ENCODE measurements at regions not wholly inside any gene's neighbourhood (a gene's known extent, or its start where the extent isn't known, plus 50 kb on each side); places are given as distances from the start of the nearest gene placed in this dataset.

DNA sequence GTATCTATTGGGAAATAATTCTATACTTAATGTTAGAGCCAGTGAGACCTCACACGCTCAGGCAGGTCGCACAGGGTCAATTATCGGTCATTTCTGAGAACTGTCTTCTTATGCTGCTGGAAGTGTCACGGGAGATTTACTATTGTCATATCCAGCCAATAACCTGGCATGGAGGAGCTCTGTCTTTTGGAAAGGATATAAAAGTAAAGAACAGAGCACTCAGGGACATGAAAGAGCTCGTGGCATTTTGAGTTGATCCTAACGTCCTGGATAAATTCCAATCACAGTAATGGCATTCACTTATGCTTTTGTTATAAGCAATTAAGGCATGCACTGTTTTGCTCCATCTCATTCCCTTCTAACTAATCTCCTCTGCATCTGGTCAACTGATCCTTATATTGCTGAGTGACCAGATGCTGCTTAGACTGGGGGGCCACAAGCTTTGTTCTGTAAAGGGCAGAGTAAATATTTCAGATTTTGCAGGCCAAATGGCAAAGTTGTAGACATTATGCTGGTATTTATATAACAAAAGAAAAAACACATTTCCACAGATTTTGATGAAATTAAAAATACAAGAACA, 453.5 kb upstream of the SMIM21 start:
- TF ChIP-seq EZH2phosphoT487 (conservative IDR thresholded peaks at IDR 0.05; ENCODE audit: low read length): no peak
- TF ChIP-seq, protein P1, sequence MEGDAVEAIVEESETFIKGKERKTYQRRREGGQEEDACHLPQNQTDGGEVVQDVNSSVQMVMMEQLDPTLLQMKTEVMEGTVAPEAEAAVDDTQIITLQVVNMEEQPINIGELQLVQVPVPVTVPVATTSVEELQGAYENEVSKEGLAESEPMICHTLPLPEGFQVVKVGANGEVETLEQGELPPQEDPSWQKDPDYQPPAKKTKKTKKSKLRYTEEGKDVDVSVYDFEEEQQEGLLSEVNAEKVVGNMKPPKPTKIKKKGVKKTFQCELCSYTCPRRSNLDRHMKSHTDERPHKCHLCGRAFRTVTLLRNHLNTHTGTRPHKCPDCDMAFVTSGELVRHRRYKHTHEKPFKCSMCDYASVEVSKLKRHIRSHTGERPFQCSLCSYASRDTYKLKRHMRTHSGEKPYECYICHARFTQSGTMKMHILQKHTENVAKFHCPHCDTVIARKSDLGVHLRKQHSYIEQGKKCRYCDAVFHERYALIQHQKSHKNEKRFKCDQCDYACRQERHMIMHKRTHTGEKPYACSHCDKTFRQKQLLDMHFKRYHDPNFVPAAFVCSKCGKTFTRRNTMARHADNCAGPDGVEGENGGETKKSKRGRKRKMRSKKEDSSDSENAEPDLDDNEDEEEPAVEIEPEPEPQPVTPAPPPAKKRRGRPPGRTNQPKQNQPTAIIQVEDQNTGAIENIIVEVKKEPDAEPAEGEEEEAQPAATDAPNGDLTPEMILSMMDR (IDR thresholded peaks at IDR 0.05; ENCODE audit: insufficient read depth, low read length, poor library complexity, severe bottlenecking): no peak

DNA sequence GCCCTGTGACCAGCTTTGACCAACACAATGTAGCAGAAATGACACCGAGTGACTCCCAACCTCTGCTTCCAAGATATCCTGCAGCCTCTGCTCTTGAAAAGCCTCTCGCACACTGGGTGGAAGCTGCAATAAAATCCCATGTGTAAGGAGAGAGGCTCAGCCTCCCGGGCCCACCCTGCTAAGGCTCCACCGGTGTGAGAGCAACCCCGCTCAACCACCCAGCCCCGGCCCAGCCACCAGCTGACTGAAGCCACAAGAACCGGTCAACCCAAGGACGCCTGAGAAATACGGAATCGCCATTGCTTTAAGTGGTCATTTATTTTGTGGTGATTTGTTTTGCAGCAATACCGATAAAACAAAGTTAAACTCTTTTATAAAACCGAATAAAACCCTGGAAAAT, 452.8 kb upstream of the SMIM21 start:
- no peak for TF ChIP-seq EZH2phosphoT487 (conservative IDR thresholded peaks at IDR 0.05; ENCODE audit: low read length)
- TF ChIP-seq, protein P1 (IDR thresholded peaks at IDR 0.05; ENCODE audit: insufficient read depth, low read length, poor library complexity, severe bottlenecking): no peak
- Histone ChIP-seq H3K4me2 (ENCODE audit: low read depth, low read length, poor library complexity, severe bottlenecking) (no peak overlapping the region), H3K4me3 (ENCODE audit: insufficient read depth, low read length, poor library complexity, severe bottlenecking) (no peak overlapping the region), H4K20me1 (ENCODE audit: low read depth, low read length) (no peaks in the 10 kb centered on the region), H3K27ac (ENCODE audit: low read depth, low read length) (no peak overlapping the region), H3K9ac (ENCODE audit: low read length) (no peak overlapping the region), H2AFZ (ENCODE audit: low read depth, low read length, severe bottlenecking) (no peak overlapping the region), H3F3A (ENCODE audit: insufficient read depth) (no peaks in the 10 kb centered on the region), H3K36me3 (ENCODE audit: low read length) (no peaks in the 10 kb centered on the region), H3K79me2 (ENCODE audit: insufficient read depth, low read length) (no peaks in the 10 kb centered on the region), H3K9me3 (ENCODE audit: insufficient read depth, low read length) (no peaks in the 10 kb centered on the region), H3K9me2 (replicated peaks; ENCODE audit: insufficient read depth, low read length) (no peaks in the 10 kb centered on the region), H3K27me3 (ENCODE audit: low read length) (no peaks in the 10 kb centered on the region)

More for the DNA sequence above, 453.5 kb upstream of the SMIM21 start:
- no peak overlapping the region for H3K27ac ChIP-seq (ENCODE audit: low read depth, low read length)
- H3K27me3 ChIP-seq (ENCODE audit: low read length): no peaks in the 10 kb centered on the region
- H3K9me2 ChIP-seq (replicated peaks; ENCODE audit: insufficient read depth, low read length): no peaks in the 10 kb centered on the region
- H3K4me3 ChIP-seq (ENCODE audit: insufficient read depth, low read length, poor library complexity, severe bottlenecking): no peak overlapping the region
- no peak overlapping the region for H3K9ac ChIP-seq (ENCODE audit: low read length)
- no peaks in the 10 kb centered on the region for H3F3A ChIP-seq (ENCODE audit: insufficient read depth)
- H3K4me2 ChIP-seq (ENCODE audit: low read depth, low read length, poor library complexity, severe bottlenecking): no peak overlapping the region
- H3K9me3 ChIP-seq (ENCODE audit: insufficient read depth, low read length): no peaks in the 10 kb centered on the region
- H4K20me1 ChIP-seq (ENCODE audit: low read depth, low read length): no peaks in the 10 kb centered on the region
- H3K36me3 ChIP-seq (ENCODE audit: low read length): no peaks in the 10 kb centered on the region
- no peak overlapping the region for H2AFZ ChIP-seq (ENCODE audit: low read depth, low read length, severe bottlenecking)
- H3K79me2 ChIP-seq (ENCODE audit: insufficient read depth, low read length): no peaks in the 10 kb centered on the region

DNA sequence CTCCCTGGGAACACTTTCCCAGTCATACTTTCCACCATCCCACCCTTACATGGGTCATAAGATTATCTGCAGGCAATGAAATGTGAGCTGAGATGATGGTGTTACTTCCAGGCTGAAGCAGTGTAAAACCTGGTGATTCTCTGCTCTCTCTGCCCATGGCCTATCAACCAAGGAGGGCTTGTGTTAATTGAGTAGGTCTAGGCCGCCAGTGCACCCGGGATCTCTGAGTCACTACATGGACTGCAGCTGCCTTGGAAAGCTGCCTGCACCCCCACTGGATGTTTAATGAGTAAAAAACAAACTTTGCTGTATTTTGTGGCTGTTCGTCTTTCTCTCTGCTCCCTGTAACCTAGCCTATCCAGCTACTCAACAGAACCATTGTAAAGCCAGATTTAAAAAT, 451.7 kb upstream of the SMIM21 start:
- no peaks in the 10 kb centered on the region for H3K27me3 ChIP-seq (ENCODE audit: low read length)
- no peak overlapping the region for H3K27ac ChIP-seq (ENCODE audit: low read depth, low read length)
- H3K9ac ChIP-seq (ENCODE audit: low read length): no peak overlapping the region
- TF ChIP-seq, protein P1 (IDR thresholded peaks at IDR 0.05; ENCODE audit: insufficient read depth, low read length, poor library complexity, severe bottlenecking): no peak
- no peak for TF ChIP-seq EZH2phosphoT487 (conservative IDR thresholded peaks at IDR 0.05; ENCODE audit: low read length)
- H3K4me2 ChIP-seq (ENCODE audit: low read depth, low read length, poor library complexity, severe bottlenecking): no peak overlapping the region
- H3F3A ChIP-seq (ENCODE audit: insufficient read depth): no peaks in the 10 kb centered on the region
- no peaks in the 10 kb centered on the region for H3K79me2 ChIP-seq (ENCODE audit: insufficient read depth, low read length)
- H3K9me3 ChIP-seq (ENCODE audit: insufficient read depth, low read length): no peaks in the 10 kb centered on the region
- H3K9me2 ChIP-seq (replicated peaks; ENCODE audit: insufficient read depth, low read length): no peaks in the 10 kb centered on the region
- H3K36me3 ChIP-seq (ENCODE audit: low read length): no peaks in the 10 kb centered on the region
- H3K4me3 ChIP-seq (ENCODE audit: insufficient read depth, low read length, poor library complexity, severe bottlenecking): no peak overlapping the region
- H2AFZ ChIP-seq (ENCODE audit: low read depth, low read length, severe bottlenecking): no peak overlapping the region
- H4K20me1 ChIP-seq (ENCODE audit: low read depth, low read length): no peaks in the 10 kb centered on the region
